ENCODE measurements at regions not wholly inside any gene's neighbourhood (a gene's known extent, or its start where the extent isn't known, plus 50 kb on each side); places are given as distances from the start of the nearest gene placed in this dataset.

DNA sequence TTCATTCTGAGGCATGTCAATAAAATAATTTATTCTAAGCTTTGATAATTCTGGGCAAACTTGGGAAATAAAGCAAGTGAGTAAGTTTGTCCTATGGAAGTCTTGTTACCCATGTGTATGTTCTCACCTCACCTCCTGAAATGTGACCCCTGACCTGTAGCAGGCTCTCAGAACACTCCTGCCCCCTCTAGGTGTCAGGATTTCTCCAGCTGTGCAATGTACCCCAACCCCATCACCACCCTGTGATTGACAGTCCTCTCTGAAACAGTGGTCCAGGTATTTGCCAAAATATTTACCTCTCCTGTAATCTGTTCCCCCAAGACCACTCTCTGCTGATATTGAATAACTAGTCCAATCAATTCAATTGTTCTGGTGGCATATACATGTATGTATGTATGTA is 122.6 kb upstream of the PTER start:
- Mint-ChIP-seq H3K9me3 (ENCODE audit: low read depth) (peaks cover 6% of the 10 kb centered on the region), H3K27ac (no peak overlapping the region), H3K27me3 (no peaks in the 10 kb centered on the region), H3K4me1 (ENCODE audit: low read depth) (no peaks in the 10 kb centered on the region), H3K4me3 (no peak overlapping the region), H3K36me3 (no peaks in the 10 kb centered on the region)

DNA sequence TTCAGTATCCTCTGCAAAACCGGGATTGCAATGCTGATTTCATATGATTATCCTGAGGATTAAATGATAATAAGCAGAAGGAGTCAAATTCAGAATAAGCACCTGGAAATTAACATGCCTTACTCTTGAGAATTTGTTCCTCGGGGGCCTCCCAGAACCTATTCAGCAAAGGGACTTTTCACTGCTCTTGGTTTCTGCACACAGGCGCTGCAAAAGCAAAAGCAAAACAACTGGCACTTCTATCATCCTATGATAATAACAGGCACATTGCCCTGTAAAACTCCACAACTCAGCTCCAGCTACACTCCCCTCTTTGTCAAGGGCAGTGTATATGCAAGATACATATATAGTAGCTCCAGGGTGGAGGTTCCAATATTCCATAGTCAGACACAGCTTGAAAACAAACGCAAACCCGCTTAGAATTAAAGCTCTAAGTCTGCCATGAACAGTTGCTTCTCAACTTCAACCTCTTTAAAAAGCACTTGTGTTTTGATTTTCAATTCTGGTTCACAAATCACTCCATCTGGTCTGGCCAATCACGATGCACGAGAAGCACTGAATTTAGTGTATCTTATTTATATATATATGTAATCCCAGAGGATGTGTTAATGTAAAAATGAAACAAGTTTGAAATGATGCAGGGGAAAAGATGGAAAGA is 119.9 kb upstream of the PTER start:
- Mint-ChIP-seq H3K4me3 (no peak overlapping the region), H3K9me3 (ENCODE audit: low read depth) (no peaks in the 10 kb centered on the region), H3K4me1 (ENCODE audit: low read depth) (no peaks in the 10 kb centered on the region), H3K36me3 (no peaks in the 10 kb centered on the region), H3K27ac (no peak overlapping the region), H3K27me3 (no peaks in the 10 kb centered on the region)

DNA sequence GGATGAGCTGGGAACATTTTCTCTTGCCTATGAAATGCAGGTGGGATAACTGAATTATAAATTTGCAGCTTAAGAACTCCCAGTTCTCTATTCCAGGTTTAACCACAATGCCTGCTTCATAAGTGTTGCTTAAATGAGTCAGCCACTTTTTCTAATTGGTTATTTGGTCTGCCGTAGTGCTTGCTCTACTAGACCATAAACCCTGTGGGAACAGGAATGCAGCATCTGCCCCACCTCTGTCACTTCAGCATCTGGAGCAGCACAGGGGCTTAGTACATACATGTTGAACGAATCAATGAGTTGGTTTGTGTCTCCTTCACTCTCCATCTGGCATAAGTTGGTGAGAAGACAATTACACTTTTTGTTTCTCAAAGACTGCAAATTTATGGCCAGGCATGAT is 95.2 kb upstream of the PTER start:
- Mint-ChIP-seq H3K4me1 (ENCODE audit: low read depth) (no peaks in the 10 kb centered on the region), H3K4me3 (no peak overlapping the region), H3K27me3 (peaks cover 4% of the 10 kb centered on the region), H3K9me3 (ENCODE audit: low read depth) (no peaks in the 10 kb centered on the region), H3K36me3 (no peaks in the 10 kb centered on the region), H3K27ac (no peak overlapping the region)

DNA sequence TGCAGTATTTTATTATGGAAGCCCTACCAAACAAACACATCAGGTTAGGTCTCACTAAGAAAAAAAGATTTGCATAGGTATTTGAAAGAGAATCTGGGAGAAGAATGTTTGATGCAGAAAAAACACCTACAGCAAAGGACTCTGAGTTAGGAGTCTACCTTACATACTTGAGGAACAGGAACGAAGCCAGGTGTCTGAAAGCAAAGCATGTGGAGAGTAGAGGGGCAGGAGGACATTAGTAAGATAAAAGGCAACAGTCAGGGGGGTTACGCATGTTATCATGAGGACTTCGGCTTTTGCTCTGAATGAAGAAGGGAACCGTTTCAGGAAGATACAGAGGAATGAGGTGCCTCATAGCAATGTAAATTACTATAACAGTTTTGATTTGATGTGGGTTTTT is 87.9 kb upstream of the PTER start:
- H3K27ac Mint-ChIP-seq: no peak overlapping the region
- H3K9me3 Mint-ChIP-seq (ENCODE audit: low read depth): no peaks in the 10 kb centered on the region
- no peak overlapping the region for H3K4me3 Mint-ChIP-seq
- no peaks in the 10 kb centered on the region for H3K4me1 Mint-ChIP-seq (ENCODE audit: low read depth)
- H3K36me3 Mint-ChIP-seq: no peaks in the 10 kb centered on the region
- H3K27me3 Mint-ChIP-seq: peaks cover 6% of the 10 kb centered on the region

DNA sequence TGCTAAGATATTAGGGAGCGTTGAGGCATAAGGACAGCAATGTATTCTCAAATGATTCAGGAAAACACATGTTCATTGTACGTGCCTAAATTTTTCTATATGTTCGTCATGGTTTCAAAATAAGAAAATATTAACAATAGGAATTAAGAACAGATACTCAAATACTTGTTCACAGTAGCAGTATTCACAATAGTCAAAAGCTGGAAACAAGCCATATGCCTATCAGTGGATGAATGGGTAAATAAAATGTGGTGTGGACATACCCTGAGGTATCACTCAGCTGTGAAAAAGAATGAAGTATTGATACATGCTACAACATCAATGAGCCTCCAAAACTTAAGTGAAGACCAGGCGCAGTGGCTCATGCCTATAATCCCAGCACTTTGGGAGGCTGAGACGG is 84.7 kb upstream of the PTER start:
- H3K27ac Mint-ChIP-seq: no peak overlapping the region
- H3K36me3 Mint-ChIP-seq: no peaks in the 10 kb centered on the region
- no peak overlapping the region for H3K4me3 Mint-ChIP-seq
- H3K4me1 Mint-ChIP-seq (ENCODE audit: low read depth): no peaks in the 10 kb centered on the region
- no peaks in the 10 kb centered on the region for H3K9me3 Mint-ChIP-seq (ENCODE audit: low read depth)
- H3K27me3 Mint-ChIP-seq: peaks cover 3% of the 10 kb centered on the region

DNA sequence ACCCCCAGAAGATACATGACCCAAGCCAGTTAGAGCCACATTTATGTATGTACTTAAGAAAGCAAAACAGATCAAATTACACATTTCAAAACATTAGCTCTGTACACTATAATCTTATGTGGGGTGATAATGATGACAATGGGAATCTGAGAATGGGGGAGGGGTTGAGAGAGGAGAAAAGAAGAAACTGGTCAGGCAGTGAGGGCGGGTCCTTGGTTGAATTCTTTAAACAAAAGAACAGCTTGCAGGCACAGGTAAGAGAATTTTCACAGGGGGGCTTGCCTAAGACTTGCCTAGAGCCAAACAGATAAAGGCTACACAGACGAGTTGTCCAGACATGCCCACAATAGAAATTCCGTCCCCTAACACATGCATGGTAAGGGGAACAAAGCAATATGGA is 76.8 kb upstream of the PTER start:
- Mint-ChIP-seq H3K4me1 (ENCODE audit: low read depth) (no peaks in the 10 kb centered on the region), H3K9me3 (ENCODE audit: low read depth) (peaks cover 6% of the 10 kb centered on the region), H3K27me3 (peaks cover 9% of the 10 kb centered on the region), H3K27ac (no peak overlapping the region), H3K36me3 (no peaks in the 10 kb centered on the region), H3K4me3 (no peak overlapping the region)

DNA sequence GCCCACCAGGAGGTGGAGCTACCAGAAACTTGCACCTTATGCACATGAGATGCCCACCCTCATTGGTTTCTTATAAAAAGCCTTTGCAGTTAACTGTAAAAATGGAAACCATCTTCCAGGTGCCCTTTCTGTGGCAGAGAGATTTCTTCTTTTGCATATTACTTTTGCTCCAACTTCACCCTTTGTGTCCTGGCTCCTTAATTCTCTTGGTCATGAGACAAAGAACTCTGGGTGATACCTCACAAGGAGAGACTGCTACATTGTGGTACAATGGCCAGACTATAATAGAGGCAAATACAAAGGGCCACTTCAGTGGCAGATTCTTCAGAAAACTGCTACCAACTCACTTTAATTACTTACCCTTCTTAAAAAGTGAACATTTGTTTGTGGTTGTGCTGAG is 76.4 kb upstream of the PTER start:
- H3K36me3 Mint-ChIP-seq: no peaks in the 10 kb centered on the region

DNA sequence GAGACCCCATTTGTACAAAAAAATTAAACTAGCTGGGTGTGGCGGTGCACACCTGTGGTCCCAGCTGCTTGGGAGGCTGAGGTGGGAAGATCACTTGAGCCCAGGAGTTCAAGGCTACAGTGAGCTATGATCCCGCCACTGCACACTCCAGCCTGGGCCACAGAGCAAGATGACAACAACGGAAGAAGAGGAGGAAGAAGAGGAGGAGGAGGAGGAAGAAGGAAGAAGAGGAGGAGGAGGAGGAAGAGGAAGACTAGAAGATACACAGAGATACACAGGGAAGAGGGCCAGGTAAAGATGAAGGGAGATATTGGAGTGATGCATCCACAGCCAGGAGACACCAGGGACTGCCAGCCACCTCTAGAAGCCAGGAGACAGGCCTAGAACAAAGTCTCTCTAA is 75.7 kb upstream of the PTER start:
- H3K36me3 Mint-ChIP-seq: no peaks in the 10 kb centered on the region
- H3K27me3 Mint-ChIP-seq: peaks cover 9% of the 10 kb centered on the region
- H3K4me1 Mint-ChIP-seq (ENCODE audit: low read depth): no peaks in the 10 kb centered on the region
- H3K27ac Mint-ChIP-seq: no peak overlapping the region
- peaks cover 6% of the 10 kb centered on the region for H3K9me3 Mint-ChIP-seq (ENCODE audit: low read depth)
- no peak overlapping the region for H3K4me3 Mint-ChIP-seq

More for the DNA sequence above, 76.4 kb upstream of the PTER start:
- Mint-ChIP-seq H3K4me1 (ENCODE audit: low read depth) (no peaks in the 10 kb centered on the region), H3K4me3 (no peak overlapping the region), H3K27ac (no peak overlapping the region), H3K9me3 (ENCODE audit: low read depth) (peaks cover 6% of the 10 kb centered on the region), H3K27me3 (peaks cover 9% of the 10 kb centered on the region)

DNA sequence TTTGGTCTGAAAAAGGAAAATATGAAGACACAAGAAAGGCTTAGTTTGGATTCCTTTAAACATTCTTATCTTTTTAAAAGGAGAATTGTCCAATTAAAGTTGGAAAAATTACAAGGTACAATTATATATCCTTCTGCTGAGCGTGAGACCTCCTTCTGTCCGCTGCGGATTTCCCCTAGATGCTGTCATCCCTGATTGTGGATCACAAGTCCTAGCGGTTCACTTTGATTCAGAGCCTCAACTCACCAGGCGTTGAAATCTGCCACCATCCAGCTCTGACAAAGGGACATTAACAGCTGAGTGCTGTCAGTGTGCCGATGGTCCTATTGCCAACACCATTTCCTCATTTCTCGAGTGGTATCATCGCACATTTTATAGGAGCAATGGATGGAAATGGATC is 73.1 kb upstream of the PTER start:
- peaks cover 6% of the 10 kb centered on the region for H3K9me3 Mint-ChIP-seq (ENCODE audit: low read depth)
- no peak overlapping the region for H3K4me3 Mint-ChIP-seq
- no peak overlapping the region for H3K27ac Mint-ChIP-seq
- H3K4me1 Mint-ChIP-seq (ENCODE audit: low read depth): no peaks in the 10 kb centered on the region
- H3K36me3 Mint-ChIP-seq: no peaks in the 10 kb centered on the region
- H3K27me3 Mint-ChIP-seq: peaks cover 19% of the 10 kb centered on the region

DNA sequence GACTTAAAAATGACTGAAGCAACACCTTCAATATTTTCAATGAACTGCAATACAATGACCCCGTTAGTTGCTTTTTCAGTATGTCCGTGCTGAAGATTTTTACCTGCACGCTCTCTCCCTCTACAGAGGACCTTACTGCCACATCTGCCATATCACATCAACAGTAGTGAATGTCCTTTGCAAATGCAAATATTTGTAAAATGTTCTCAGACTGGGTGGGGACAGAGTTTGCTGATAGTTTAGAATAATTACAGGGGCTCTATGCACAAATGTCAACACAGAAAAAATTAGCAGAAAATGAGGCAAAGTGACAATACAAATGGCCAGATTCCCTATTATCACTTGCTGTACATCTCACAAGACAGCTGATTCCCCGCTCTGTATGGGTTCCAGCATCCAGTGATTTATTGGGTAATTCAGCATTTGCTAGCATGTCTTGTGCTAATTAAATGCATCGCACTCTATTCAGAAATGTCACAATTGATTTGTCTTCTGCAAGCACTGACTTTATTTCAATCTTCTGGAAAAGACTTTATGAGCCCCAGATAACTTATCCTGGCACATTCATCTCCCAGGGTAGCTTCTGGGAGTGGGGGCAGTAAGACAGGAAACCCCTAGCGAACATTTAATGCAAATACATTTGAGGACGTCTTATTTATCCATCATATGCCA is 69.1 kb upstream of the PTER start:
- no peak overlapping the region for H3K27ac Mint-ChIP-seq
- no peak overlapping the region for H3K4me3 Mint-ChIP-seq
- no peaks in the 10 kb centered on the region for H3K4me1 Mint-ChIP-seq (ENCODE audit: low read depth)
- H3K27me3 Mint-ChIP-seq: peaks cover 20% of the 10 kb centered on the region
- H3K36me3 Mint-ChIP-seq: no peaks in the 10 kb centered on the region
- no peaks in the 10 kb centered on the region for H3K9me3 Mint-ChIP-seq (ENCODE audit: low read depth)

DNA sequence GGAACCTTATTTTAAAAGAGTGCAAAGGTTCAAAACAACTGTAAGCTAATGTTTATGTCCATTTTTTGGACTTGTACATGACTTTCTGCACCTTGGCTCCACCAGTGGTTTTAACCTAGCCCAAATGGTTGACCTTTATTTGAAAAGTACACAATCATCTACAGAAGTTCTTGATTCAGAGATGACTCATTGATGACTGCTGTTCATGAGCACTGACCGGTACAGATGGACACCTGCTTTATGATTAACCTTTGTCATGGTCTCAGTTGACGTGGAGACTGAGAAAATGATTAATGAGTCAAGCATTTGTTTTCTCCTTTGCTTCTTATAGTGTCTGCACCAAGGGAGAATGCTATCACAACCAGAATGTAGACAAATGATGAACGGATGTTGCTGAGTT is 55.7 kb upstream of the PTER start:
- Mint-ChIP-seq H3K9me3 (ENCODE audit: low read depth) (no peaks in the 10 kb centered on the region), H3K4me3 (no peak overlapping the region), H3K27me3 (peaks cover 5% of the 10 kb centered on the region), H3K27ac (no peak overlapping the region), H3K36me3 (peaks cover 2% of the 10 kb centered on the region), H3K4me1 (ENCODE audit: low read depth) (no peaks in the 10 kb centered on the region)

DNA sequence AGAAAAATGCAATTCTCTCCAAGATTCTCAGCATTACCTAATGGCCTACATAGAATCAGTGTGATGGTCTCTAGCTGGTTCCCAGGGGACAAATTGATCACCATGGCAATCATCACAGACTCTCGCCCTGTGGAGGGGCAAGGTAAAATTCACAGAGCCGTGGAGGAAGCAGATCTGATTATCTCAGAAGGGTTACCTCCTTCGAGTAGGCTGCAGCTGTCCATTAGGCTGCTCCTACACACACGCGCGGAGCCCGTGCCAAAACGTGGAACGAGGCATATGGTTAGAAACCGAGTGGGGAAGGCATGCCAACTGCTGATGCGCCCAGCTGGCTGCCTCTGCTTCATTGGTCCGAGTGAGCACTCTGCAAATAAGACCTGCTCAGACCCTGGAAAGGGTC is 52.8 kb upstream of the PTER start:
- Mint-ChIP-seq H3K27me3 (peaks cover 6% of the 10 kb centered on the region), H3K9me3 (ENCODE audit: low read depth) (no peaks in the 10 kb centered on the region)

DNA sequence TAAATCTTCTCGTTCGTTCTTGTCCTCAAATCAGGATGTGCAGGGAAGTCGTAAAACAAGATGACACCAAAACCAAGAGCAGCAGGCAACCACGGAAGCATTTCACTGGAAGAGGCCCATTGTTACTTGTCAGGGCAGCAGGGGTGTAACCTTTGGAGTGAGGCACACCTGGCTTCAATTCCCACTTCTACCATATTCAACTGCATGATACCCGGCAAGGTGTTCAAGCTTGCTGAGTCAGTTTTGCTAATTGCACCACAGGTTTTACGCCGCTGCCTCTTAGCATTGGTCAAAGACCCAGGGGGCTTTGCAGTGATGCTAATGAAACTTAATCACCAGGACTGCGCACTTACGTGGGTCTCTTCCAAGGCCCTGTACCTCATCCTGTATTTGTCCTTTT is 50.0 kb upstream of the PTER start:
- Mint-ChIP-seq H3K36me3 (no peaks in the 10 kb centered on the region), H3K4me1 (ENCODE audit: low read depth) (no peaks in the 10 kb centered on the region), H3K27me3 (peaks cover 7% of the 10 kb centered on the region), H3K4me3 (no peak overlapping the region), H3K9me3 (ENCODE audit: low read depth) (no peaks in the 10 kb centered on the region), H3K27ac (no peak overlapping the region)

More for the DNA sequence above, 52.8 kb upstream of the PTER start:
- H3K4me1 Mint-ChIP-seq (ENCODE audit: low read depth): no peaks in the 10 kb centered on the region
- H3K27ac Mint-ChIP-seq: no peak overlapping the region
- no peak overlapping the region for H3K4me3 Mint-ChIP-seq
- no peaks in the 10 kb centered on the region for H3K36me3 Mint-ChIP-seq
